ENCODE measurements at regions not wholly inside any gene's neighbourhood (a gene's known extent, or its start where the extent isn't known, plus 50 kb on each side); places are given as distances from the start of the nearest gene placed in this dataset.

DNA sequence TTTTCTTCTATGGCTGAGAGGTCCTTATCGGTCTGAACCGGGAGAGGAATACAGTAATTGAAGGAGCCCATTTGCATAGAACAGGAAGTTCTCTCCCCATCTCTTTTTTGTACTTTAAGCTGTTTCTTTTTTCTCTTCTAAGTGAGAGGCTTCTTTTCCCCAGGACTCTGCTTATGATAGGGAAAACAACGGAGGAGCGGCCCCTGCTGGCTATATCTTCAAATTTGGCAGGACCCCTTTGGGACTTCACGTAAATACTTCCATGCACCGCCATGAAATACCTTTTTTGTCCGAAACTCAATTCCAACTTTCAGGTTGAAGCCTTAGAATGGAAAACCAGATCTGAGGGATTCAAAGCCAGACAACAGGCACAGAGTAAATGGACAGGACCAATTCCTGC, 1153.0 kb upstream of the INTU start:
- H3K27ac ChIP-seq (ENCODE audit: insufficient read depth in 1 of 2, low read depth in 1 of 2, low read length in 2 of 2, poor library complexity in 1 of 2, severe bottlenecking in 2 of 2), result no peak overlapping the region
- peaks cover 0 to 6% (median 0%) of the 10 kb centered on the region in 5 experiments for H3K9me3 ChIP-seq (ENCODE audit: control extremely low read depth in 1 of 5, control insufficient read depth in 4 of 5, insufficient read depth in 2 of 5, low read depth in 1 of 5, low read length in 4 of 5)
- H3K36me3 ChIP-seq (ENCODE audit: control insufficient read depth in 4 of 4, insufficient read depth in 4 of 4, low read length in 3 of 4), result no peaks in the 10 kb centered on the region
- POLR2A ChIA-PET, result no interaction called here
- CTCF ChIA-PET, result no interaction called here
- no peak for DNase-seq
- H3K4me1 ChIP-seq (ENCODE audit: control extremely low read depth in 1 of 4, control insufficient read depth in 4 of 4, insufficient read depth in 4 of 4, low read length in 3 of 4), result no peaks in the 10 kb centered on the region
- no peaks in the 10 kb centered on the region for H3K27me3 ChIP-seq (replicated peaks in 2 of 5; ENCODE audit: control insufficient read depth in 4 of 5, insufficient read depth in 5 of 5, low read length in 4 of 5)
- WGBS (ENCODE audit: insufficient coverage), result 96% methylated on average over 7 of the region's 7 CpGs
- H3K4me3 ChIP-seq (ENCODE audit: control insufficient read depth in 1 of 7, extremely low read depth in 1 of 7, insufficient read depth in 4 of 7, low read depth in 2 of 7, low read length in 6 of 7), result no peak overlapping the region

DNA sequence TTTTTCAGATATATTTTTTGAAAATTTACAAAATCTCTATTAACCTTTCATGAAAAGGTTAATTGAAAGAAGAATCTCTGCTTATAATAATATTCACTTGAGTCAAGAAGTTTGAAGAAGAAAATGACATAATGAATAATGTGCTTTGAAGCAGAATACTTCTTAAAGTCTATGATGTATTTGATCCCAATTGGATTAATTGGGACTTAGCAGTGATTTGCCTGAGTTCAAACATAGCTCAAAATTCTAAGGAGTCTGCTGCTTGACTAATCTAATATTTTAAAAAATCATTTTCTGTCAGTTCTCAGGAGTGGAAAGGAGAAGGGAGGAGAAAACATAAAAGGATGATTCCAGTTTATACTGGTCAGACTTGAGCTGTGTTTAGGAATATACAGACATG, 1150.4 kb upstream of the INTU start:
- no peak overlapping the region for H3K27ac ChIP-seq (ENCODE audit: insufficient read depth in 1 of 2, low read depth in 1 of 2, low read length in 2 of 2, poor library complexity in 1 of 2, severe bottlenecking in 2 of 2)
- peaks cover 0 to 4% (median 0%) of the 10 kb centered on the region in 5 experiments for H3K9me3 ChIP-seq (ENCODE audit: control extremely low read depth in 1 of 5, control insufficient read depth in 4 of 5, insufficient read depth in 2 of 5, low read depth in 1 of 5, low read length in 4 of 5)
- H3K4me1 ChIP-seq (ENCODE audit: control extremely low read depth in 1 of 4, control insufficient read depth in 4 of 4, insufficient read depth in 4 of 4, low read length in 3 of 4), result no peaks in the 10 kb centered on the region
- H3K27me3 ChIP-seq (replicated peaks in 2 of 5; ENCODE audit: control insufficient read depth in 4 of 5, insufficient read depth in 5 of 5, low read length in 4 of 5), result no peaks in the 10 kb centered on the region
- H3K4me3 ChIP-seq (ENCODE audit: control insufficient read depth in 1 of 7, extremely low read depth in 1 of 7, insufficient read depth in 4 of 7, low read depth in 2 of 7, low read length in 6 of 7), result no peak overlapping the region
- no peaks in the 10 kb centered on the region for H3K36me3 ChIP-seq (ENCODE audit: control insufficient read depth in 4 of 4, insufficient read depth in 4 of 4, low read length in 3 of 4)
- DNase-seq, result no peak
- CTCF ChIA-PET, result no interaction called here
- POLR2A ChIA-PET, result no interaction called here

DNA sequence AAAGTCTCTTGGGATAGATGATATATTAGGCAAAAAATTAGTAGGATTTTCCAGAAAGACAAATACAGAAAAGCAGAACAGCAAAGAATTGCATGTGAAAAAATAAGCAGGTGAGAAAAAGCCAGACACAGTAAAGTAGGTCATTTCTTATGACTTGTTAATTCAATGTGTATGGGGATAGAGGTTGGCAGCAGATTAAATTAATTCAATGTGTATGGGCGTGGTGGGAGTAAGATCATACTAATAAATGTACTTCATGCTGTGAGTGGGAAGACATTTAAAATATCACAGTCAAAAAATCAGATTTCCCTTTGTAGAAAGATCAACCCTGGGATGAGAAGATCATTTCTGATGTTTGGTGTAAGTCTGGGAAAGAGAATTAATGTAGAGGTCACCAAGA, 1146.4 kb upstream of the INTU start:
- Histone ChIP-seq H3K4me1 (ENCODE audit: control extremely low read depth in 1 of 4, control insufficient read depth in 4 of 4, insufficient read depth in 4 of 4, low read length in 3 of 4) (no peaks in the 10 kb centered on the region), H3K27ac (ENCODE audit: insufficient read depth in 1 of 2, low read depth in 1 of 2, low read length in 2 of 2, poor library complexity in 1 of 2, severe bottlenecking in 2 of 2) (no peak overlapping the region), H3K4me3 (ENCODE audit: control insufficient read depth in 1 of 7, extremely low read depth in 1 of 7, insufficient read depth in 4 of 7, low read depth in 2 of 7, low read length in 6 of 7) (no peak overlapping the region), H3K9me3 (ENCODE audit: control extremely low read depth in 1 of 5, control insufficient read depth in 4 of 5, insufficient read depth in 2 of 5, low read depth in 1 of 5, low read length in 4 of 5) (no peaks in the 10 kb centered on the region), H3K27me3 (replicated peaks in 2 of 5; ENCODE audit: control insufficient read depth in 4 of 5, insufficient read depth in 5 of 5, low read length in 4 of 5) (no peaks in the 10 kb centered on the region), H3K36me3 (ENCODE audit: control insufficient read depth in 4 of 4, insufficient read depth in 4 of 4, low read length in 3 of 4) (no peaks in the 10 kb centered on the region)
- POLR2A ChIA-PET, result no interaction called here
- no peak for DNase-seq
- CTCF ChIA-PET, result no interaction called here
- no CpG with 5 or more reads among the region's 1 CpG for WGBS (ENCODE audit: insufficient coverage)

DNA sequence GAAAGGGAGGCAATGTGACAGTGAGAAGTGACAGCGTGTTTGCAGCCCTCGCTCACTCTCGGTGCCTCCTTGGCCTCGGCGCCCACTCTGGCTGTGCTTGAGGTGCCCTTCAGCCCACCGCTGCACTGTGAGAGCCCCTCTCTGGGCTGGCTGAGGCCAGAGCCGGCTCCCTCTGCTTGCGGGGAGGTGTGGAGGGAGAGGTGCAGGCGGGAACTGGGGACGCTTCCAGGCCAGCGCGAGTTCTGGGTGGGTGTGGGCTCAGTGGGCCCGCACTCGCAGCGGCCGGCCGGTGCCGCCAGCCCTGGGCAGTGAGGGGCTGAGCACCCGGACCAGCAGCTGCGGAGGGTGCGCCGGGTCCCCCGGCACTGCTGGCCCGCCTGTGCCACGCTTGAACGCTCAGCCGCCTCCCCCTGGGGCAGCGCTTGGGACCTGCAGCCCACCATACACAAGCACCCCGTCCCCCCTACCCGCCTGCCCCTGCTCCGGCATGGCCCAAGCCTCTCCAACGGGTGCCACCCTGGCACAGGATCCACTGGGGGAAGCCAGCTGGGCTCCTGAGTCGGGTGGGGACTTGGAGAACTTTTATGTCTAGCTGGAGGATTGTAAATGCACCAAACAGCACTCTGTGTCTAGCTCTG, 1142.8 kb upstream of the INTU start:
- WGBS (ENCODE audit: insufficient coverage), result 96% methylated on average over 25 of the region's 33 CpGs

DNA sequence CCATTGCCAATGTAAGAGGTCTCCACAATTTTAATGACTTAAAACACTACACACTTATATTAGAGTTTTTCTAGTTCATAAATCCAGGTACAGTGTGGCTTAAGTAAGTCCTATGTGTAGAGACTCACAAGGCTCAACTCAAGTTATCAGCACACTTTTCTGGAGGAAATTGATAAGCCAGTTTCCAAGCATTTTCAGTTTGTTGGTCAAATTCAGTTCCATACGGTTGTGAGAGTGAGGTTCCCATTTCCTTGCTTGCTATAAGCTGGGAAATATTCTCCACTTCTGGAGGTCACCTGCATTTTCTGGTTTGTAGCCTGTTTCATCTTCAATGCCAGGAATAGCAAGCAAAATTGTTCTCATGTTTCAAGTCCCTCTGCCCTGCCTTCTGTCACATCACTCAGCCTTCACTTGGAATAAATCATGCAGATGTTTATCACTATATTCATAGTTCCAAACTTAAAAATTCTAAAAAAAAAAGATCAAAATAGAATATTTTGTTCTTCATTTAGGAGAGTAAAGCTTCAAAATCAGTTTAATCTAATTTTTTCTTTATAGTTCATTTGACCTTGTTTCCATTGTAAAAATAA, 1137.5 kb upstream of the INTU start:
- WGBS (ENCODE audit: insufficient coverage), result 14% methylated on average over 1 of the region's 1 CpG
- POLR2A ChIA-PET, result no interaction called here

More for the DNA sequence above, 1142.8 kb upstream of the INTU start:
- H3K27ac ChIP-seq (ENCODE audit: insufficient read depth in 1 of 2, low read depth in 1 of 2, low read length in 2 of 2, poor library complexity in 1 of 2, severe bottlenecking in 2 of 2), result no peak overlapping the region
- no peaks in the 10 kb centered on the region for H3K27me3 ChIP-seq (replicated peaks in 2 of 5; ENCODE audit: control insufficient read depth in 4 of 5, insufficient read depth in 5 of 5, low read length in 4 of 5)
- CTCF ChIA-PET, result no interaction called here
- no peaks in the 10 kb centered on the region for H3K36me3 ChIP-seq (ENCODE audit: control insufficient read depth in 4 of 4, insufficient read depth in 4 of 4, low read length in 3 of 4)
- POLR2A ChIA-PET, result no interaction called here
- no peaks in the 10 kb centered on the region for H3K4me1 ChIP-seq (ENCODE audit: control extremely low read depth in 1 of 4, control insufficient read depth in 4 of 4, insufficient read depth in 4 of 4, low read length in 3 of 4)
- H3K9me3 ChIP-seq (ENCODE audit: control extremely low read depth in 1 of 5, control insufficient read depth in 4 of 5, insufficient read depth in 2 of 5, low read depth in 1 of 5, low read length in 4 of 5), result no peaks in the 10 kb centered on the region
- H3K4me3 ChIP-seq (ENCODE audit: control insufficient read depth in 1 of 7, extremely low read depth in 1 of 7, insufficient read depth in 4 of 7, low read depth in 2 of 7, low read length in 6 of 7), result no peak overlapping the region
- DNase-seq, result no peak

DNA sequence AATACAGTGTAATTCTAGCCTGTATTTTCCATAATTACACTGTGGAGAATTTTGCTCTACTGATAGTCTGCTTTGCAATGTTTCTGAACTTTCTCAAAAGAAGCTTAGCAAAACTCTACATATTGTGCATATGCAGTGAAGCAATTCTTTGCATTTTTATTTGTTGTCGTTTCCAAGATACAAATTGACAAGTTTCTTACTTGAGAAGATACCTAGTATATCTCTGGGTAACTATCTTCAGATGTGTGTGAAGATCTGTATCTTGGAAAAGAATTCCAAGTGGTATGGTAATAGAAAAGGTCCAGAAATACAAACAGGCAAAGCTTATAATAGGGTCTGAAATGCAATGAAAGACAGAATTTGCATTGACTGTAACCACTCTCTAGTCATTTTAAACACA, 1119.8 kb upstream of the INTU start:
- no peak overlapping the region for H3K27ac ChIP-seq (ENCODE audit: insufficient read depth in 1 of 2, low read depth in 1 of 2, low read length in 2 of 2, poor library complexity in 1 of 2, severe bottlenecking in 2 of 2)
- no peaks in the 10 kb centered on the region for H3K9me3 ChIP-seq (ENCODE audit: control extremely low read depth in 1 of 5, control insufficient read depth in 4 of 5, insufficient read depth in 2 of 5, low read depth in 1 of 5, low read length in 4 of 5)
- no peak overlapping the region for H3K4me3 ChIP-seq (ENCODE audit: control insufficient read depth in 1 of 7, extremely low read depth in 1 of 7, insufficient read depth in 4 of 7, low read depth in 2 of 7, low read length in 6 of 7)
- WGBS (ENCODE audit: insufficient coverage), result no CpG with 5 or more reads among the region's 1 CpG
- no peaks in the 10 kb centered on the region for H3K27me3 ChIP-seq (replicated peaks in 2 of 5; ENCODE audit: control insufficient read depth in 4 of 5, insufficient read depth in 5 of 5, low read length in 4 of 5)
- H3K36me3 ChIP-seq (ENCODE audit: control insufficient read depth in 4 of 4, insufficient read depth in 4 of 4, low read length in 3 of 4), result no peaks in the 10 kb centered on the region
- ChIA-PET POLR2A (no interaction called here), CTCF (no interaction called here)
- no peak for DNase-seq
- H3K4me1 ChIP-seq (ENCODE audit: control extremely low read depth in 1 of 4, control insufficient read depth in 4 of 4, insufficient read depth in 4 of 4, low read length in 3 of 4), result no peaks in the 10 kb centered on the region

More for the DNA sequence above, 1137.5 kb upstream of the INTU start:
- CTCF ChIA-PET, result no interaction called here
- no peaks in the 10 kb centered on the region for H3K4me1 ChIP-seq (ENCODE audit: control extremely low read depth in 1 of 4, control insufficient read depth in 4 of 4, insufficient read depth in 4 of 4, low read length in 3 of 4)
- DNase-seq, result no peak
- H3K36me3 ChIP-seq (ENCODE audit: control insufficient read depth in 4 of 4, insufficient read depth in 4 of 4, low read length in 3 of 4), result no peaks in the 10 kb centered on the region
- H3K27me3 ChIP-seq (replicated peaks in 2 of 5; ENCODE audit: control insufficient read depth in 4 of 5, insufficient read depth in 5 of 5, low read length in 4 of 5), result no peaks in the 10 kb centered on the region
- H3K4me3 ChIP-seq (ENCODE audit: control insufficient read depth in 1 of 7, extremely low read depth in 1 of 7, insufficient read depth in 4 of 7, low read depth in 2 of 7, low read length in 6 of 7), result no peak overlapping the region
- H3K27ac ChIP-seq (ENCODE audit: insufficient read depth in 1 of 2, low read depth in 1 of 2, low read length in 2 of 2, poor library complexity in 1 of 2, severe bottlenecking in 2 of 2), result no peak overlapping the region
- H3K9me3 ChIP-seq (ENCODE audit: control extremely low read depth in 1 of 5, control insufficient read depth in 4 of 5, insufficient read depth in 2 of 5, low read depth in 1 of 5, low read length in 4 of 5), result no peaks in the 10 kb centered on the region

DNA sequence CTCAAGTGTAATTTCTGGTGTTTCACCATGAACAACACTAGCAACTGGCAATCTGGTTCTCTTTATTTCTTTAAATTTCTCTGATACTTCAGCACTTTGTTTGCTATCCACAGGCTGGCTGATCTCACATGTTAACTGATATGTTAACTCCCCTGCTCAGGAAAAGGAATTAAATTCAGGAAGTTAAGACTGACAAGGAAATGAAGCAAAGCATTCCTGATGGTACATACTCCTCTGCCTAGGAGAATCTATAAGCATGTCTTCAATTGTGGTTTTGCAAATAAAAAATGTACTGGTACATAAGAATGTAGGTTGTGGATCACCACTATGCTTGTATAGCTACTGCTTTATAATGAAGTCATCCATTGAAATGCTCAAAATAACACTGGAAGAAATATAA, 1119.2 kb upstream of the INTU start:
- no peaks in the 10 kb centered on the region for H3K4me1 ChIP-seq (ENCODE audit: control extremely low read depth in 1 of 4, control insufficient read depth in 4 of 4, insufficient read depth in 4 of 4, low read length in 3 of 4)
- H3K9me3 ChIP-seq (ENCODE audit: control extremely low read depth in 1 of 5, control insufficient read depth in 4 of 5, insufficient read depth in 2 of 5, low read depth in 1 of 5, low read length in 4 of 5), result no peaks in the 10 kb centered on the region
- POLR2A ChIA-PET, result no interaction called here

More for the DNA sequence above, 1119.2 kb upstream of the INTU start:
- no peaks in the 10 kb centered on the region for H3K36me3 ChIP-seq (ENCODE audit: control insufficient read depth in 4 of 4, insufficient read depth in 4 of 4, low read length in 3 of 4)
- DNase-seq, result no peak
- CTCF ChIA-PET, result no interaction called here
- H3K27ac ChIP-seq (ENCODE audit: insufficient read depth in 1 of 2, low read depth in 1 of 2, low read length in 2 of 2, poor library complexity in 1 of 2, severe bottlenecking in 2 of 2), result no peak overlapping the region
- H3K27me3 ChIP-seq (replicated peaks in 2 of 5; ENCODE audit: control insufficient read depth in 4 of 5, insufficient read depth in 5 of 5, low read length in 4 of 5), result no peaks in the 10 kb centered on the region
- no peak overlapping the region for H3K4me3 ChIP-seq (ENCODE audit: control insufficient read depth in 1 of 7, extremely low read depth in 1 of 7, insufficient read depth in 4 of 7, low read depth in 2 of 7, low read length in 6 of 7)
